ENCODE measurements at regions not wholly inside any gene's neighbourhood (a gene's known extent, or its start where the extent isn't known, plus 50 kb on each side); places are given as distances from the start of the nearest gene placed in this dataset.

GRCh38 chr5:116640236-116640635 lies 65.6 kb upstream of the SEMA6A start:
- DNase-seq (ENCODE audit: low read depth), result no peak
- no peak overlapping the region for H3K4me3 ChIP-seq (replicated peaks; ENCODE audit: low read depth, low read length)
- no peak for TF ChIP-seq CTCF (IDR thresholded peaks at IDR 0.05; ENCODE audit: low read length, missing control alignments)

- no peak for DNase-seq (ENCODE audit: low read depth)
- TF ChIP-seq CTCF (IDR thresholded peaks at IDR 0.05; ENCODE audit: low read length, missing control alignments), result no peak
- no peak overlapping the region for H3K4me3 ChIP-seq (replicated peaks; ENCODE audit: low read depth, low read length)
Observed at GRCh38 chr5:116637149-116637740, 62.6 kb upstream of the SEMA6A start.

DNA sequence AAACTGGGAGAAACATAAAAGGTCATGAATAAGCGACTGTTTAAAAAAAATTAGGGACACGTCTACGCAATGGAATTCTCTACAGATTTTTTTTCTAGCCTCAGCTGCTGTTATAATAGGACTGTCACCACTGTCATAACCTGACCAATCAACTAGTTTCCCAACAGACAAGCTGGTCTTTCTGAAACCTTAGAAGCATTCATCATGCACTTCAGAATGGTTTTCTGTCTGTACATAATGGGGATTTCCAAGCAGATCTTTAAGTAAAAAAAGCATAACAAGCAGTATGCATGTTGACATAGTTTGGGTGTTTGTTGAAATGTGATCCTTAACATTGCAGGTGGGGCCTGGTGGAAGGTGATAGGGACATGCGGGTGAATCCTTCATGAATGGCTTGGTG lies 58.3 kb upstream of the SEMA6A start:
- no peak overlapping the region for H3K4me3 ChIP-seq (replicated peaks; ENCODE audit: low read depth, low read length)
- DNase-seq (ENCODE audit: low read depth), result no peak
- no peak for TF ChIP-seq CTCF (IDR thresholded peaks at IDR 0.05; ENCODE audit: low read length, missing control alignments)

- no peak for TF ChIP-seq CTCF (IDR thresholded peaks at IDR 0.05; ENCODE audit: low read length, missing control alignments)
- no peak overlapping the region for H3K4me3 ChIP-seq (replicated peaks; ENCODE audit: low read depth, low read length)
- no peak for DNase-seq (ENCODE audit: low read depth)
Observed at GRCh38 chr5:116631147-116631546, 56.5 kb upstream of the SEMA6A start.

DNA sequence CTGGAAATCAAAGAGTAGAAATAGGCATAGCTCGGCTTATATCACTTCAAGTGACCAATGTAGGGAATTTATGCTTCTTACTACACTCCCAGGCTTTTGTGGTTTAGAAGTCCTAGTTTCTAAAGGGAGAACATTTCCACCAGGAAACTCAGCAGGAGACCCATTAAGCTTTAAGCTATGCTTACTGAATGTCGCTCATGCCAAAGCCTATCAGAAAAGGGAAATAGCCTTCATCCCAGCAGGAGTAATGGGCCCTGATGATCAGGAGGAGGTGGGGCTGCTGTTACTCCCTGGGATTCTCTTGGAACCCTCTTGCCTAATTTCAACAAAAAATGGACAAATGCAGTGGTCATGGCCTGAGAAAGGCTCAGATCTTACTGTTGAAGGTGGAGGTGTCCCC lies 54.5 kb upstream of the SEMA6A start:
- no peak for TF ChIP-seq CTCF (IDR thresholded peaks at IDR 0.05; ENCODE audit: low read length, missing control alignments)
- no peak for DNase-seq (ENCODE audit: low read depth)
- no peak overlapping the region for H3K4me3 ChIP-seq (replicated peaks; ENCODE audit: low read depth, low read length)

- no peak for DNase-seq (ENCODE audit: low read depth)
- TF ChIP-seq CTCF (IDR thresholded peaks at IDR 0.05; ENCODE audit: low read length, missing control alignments), result no peak
- no peak overlapping the region for H3K4me3 ChIP-seq (replicated peaks; ENCODE audit: low read depth, low read length)
Observed at GRCh38 chr5:116626945-116627679, 52.5 kb upstream of the SEMA6A start.

GRCh38 chr5:116626272-116626723 lies 51.7 kb upstream of the SEMA6A start:
- peak overlapping the region; percentile 20 for H3K4me3 ChIP-seq (replicated peaks; ENCODE audit: low read depth, low read length)
- TF ChIP-seq CTCF (IDR thresholded peaks at IDR 0.05; ENCODE audit: low read length, missing control alignments), result no peak
- peak; percentile 90 for DNase-seq (ENCODE audit: low read depth)
